Hepatocyte (in vitro differentiated cells): ENCODE measurements at regions not wholly inside any gene's neighbourhood (a gene's known extent, or its start where the extent isn't known, plus 50 kb on each side); places are given as distances from the start of the nearest gene placed in this dataset.

Experiments
- CTCF ChIP-seq: fragments of 200-600 bp; sonication (generic); IDR thresholded peaks from 2 replicates; pipeline ENCODE4 v1.5.1; 2016; ENCODE audit warnings: antibody characterized with exemption, mild to moderate bottlenecking; ENCODE audit not compliant: poor library complexity
- EZH2phosphoT487 ChIP-seq: fragments of 200-600 bp; sonication (generic); IDR thresholded peaks from one replicate; pipeline ENCODE4 v1.6.1; 2018; ENCODE audit warnings: antibody characterized with exemption, mild to moderate bottlenecking, low read depth, moderate library complexity; ENCODE audit not compliant: unreplicated experiment, severe bottlenecking

GRCh38 chr18:27546991-27547390 lies 361.9 kb upstream of the CHST9 start:
- TF ChIP-seq EZH2phosphoT487 (no peak), CTCF (no peak)
